Epithelial cell of proximal tubule (primary cell): ENCODE measurements at regions not wholly inside any gene's neighbourhood (a gene's known extent, or its start where the extent isn't known, plus 50 kb on each side); places are given as distances from the start of the nearest gene placed in this dataset.

ENCODE experiments used
- DNase-seq: peaks from one replicate; pipeline ENCODE4 v3.0.0-alpha.2; 2011; ENCODE audit warnings: low read depth
- H3K4me3 ChIP-seq: 2 replicates; pipeline ENCODE4 v1.5.1; 2011; ENCODE audit warnings: low read depth, mild to moderate bottlenecking, low read length
- TF ChIP-seq, protein P1 (sequence below): conservative IDR thresholded peaks from 2 replicates; pipeline ENCODE4 v1.5.1; 2012; ENCODE audit warnings: low read depth, mild to moderate bottlenecking, low read length

- H3K4me3 ChIP-seq: no peak overlapping the region
- TF ChIP-seq, protein P1, sequence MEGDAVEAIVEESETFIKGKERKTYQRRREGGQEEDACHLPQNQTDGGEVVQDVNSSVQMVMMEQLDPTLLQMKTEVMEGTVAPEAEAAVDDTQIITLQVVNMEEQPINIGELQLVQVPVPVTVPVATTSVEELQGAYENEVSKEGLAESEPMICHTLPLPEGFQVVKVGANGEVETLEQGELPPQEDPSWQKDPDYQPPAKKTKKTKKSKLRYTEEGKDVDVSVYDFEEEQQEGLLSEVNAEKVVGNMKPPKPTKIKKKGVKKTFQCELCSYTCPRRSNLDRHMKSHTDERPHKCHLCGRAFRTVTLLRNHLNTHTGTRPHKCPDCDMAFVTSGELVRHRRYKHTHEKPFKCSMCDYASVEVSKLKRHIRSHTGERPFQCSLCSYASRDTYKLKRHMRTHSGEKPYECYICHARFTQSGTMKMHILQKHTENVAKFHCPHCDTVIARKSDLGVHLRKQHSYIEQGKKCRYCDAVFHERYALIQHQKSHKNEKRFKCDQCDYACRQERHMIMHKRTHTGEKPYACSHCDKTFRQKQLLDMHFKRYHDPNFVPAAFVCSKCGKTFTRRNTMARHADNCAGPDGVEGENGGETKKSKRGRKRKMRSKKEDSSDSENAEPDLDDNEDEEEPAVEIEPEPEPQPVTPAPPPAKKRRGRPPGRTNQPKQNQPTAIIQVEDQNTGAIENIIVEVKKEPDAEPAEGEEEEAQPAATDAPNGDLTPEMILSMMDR: no peak
- DNase-seq: no peak
These were observed 289.6 kb downstream of the NR4A2 start for GRCh38 chr2:156042895-156043294.

GRCh38 chr2:156038021-156038420, 294.5 kb downstream of the NR4A2 start:
- TF ChIP-seq, protein P1: no peak
- H3K4me3 ChIP-seq: no peak overlapping the region
- DNase-seq: no peak

DNA sequence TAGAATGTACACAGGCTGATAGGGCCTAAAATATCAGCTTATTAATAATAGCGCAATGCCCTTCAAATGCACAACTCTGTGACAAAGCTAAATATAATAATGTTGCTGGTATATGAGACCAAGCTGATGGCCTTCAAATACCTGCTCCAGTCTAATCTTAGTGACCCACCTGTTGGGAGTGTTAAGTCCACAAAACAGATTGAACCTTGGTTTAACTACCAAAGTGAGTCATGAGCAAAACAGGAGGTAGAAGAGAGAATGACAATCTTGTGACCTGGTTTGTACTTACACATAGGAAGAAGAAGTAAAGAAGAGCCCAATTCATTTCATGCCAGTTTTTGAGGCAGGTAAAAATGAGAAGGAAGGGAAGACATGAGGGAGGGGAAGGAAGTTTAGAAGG, 295.0 kb downstream of the NR4A2 start:
- H3K4me3 ChIP-seq: no peak overlapping the region
- TF ChIP-seq, protein P1: no peak
- DNase-seq: no peak

DNA sequence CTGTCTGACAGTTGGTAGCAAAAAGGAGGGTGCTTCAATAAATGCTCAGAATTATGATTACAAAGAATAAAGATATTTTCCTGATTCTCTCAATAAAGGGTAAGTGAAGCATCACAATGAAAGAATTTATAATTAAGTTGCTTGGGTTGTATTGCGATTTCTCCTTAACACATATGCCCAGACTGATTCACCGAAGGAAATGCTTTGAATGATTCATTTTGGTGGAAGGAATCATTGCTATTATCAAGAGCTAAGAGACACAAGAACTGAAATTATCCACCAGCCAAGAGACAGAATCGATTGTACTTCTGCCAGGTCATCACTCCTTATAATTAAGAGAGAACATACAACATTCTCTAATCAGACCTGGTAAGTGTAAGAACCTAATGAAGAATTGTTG, 301.4 kb downstream of the NR4A2 start:
- no peak for DNase-seq

GRCh38 chr2:156023229-156023869, 309.2 kb downstream of the NR4A2 start:
- TF ChIP-seq, protein P1: no peak
- no peak for DNase-seq
- no peak overlapping the region for H3K4me3 ChIP-seq

More for the DNA sequence above, 301.4 kb downstream of the NR4A2 start:
- TF ChIP-seq, protein P1: no peak
- no peak overlapping the region for H3K4me3 ChIP-seq

GRCh38 chr2:156021146-156022040, 311.1 kb downstream of the NR4A2 start:
- DNase-seq: no peak
- TF ChIP-seq, protein P1: no peak
- H3K4me3 ChIP-seq: no peak overlapping the region
